Loucy (cell line): ENCODE measurements at regions not wholly inside any gene's neighbourhood (a gene's known extent, or its start where the extent isn't known, plus 50 kb on each side); places are given as distances from the start of the nearest gene placed in this dataset.

Experiments
- H2AFZ ChIP-seq: fragments of 200-600 bp; sonication (generic); 2 replicates; pipeline ENCODE4 v1.6.0; 2016; ENCODE audit warnings: antibody characterized with exemption, mild to moderate bottlenecking, low read length, moderate library complexity
- H3F3A ChIP-seq: fragments of 200-600 bp; 2 replicates; pipeline ENCODE4 v1.6.0; 2016; ENCODE audit warnings: antibody characterized with exemption, low read depth, mild to moderate bottlenecking
- H3K27me3 ChIP-seq: fragments of 200-600 bp; sonication (generic); 2 replicates; pipeline ENCODE4 v1.6.1; 2014; ENCODE audit warnings: low read length, mild to moderate bottlenecking; ENCODE audit not compliant: insufficient read depth, poor library complexity, severe bottlenecking
- H3K36me3 ChIP-seq: fragments of 200-600 bp; sonication (generic); 2 replicates; pipeline ENCODE4 v1.6.1; 2016; ENCODE audit warnings: low read length; ENCODE audit not compliant: insufficient read depth
- H3K4me1 ChIP-seq: fragments of 200-600 bp; sonication (generic); 2 replicates; pipeline ENCODE4 v1.5.1; 2014; ENCODE audit warnings: low read length, mild to moderate bottlenecking; ENCODE audit not compliant: insufficient read depth, poor library complexity, severe bottlenecking
- H3K4me2 ChIP-seq: fragments of 200-600 bp; sonication (generic); 2 replicates; pipeline ENCODE4 v1.6.0; 2014; ENCODE audit warnings: antibody characterized with exemption, low read length, low read depth, mild to moderate bottlenecking; ENCODE audit not compliant: poor library complexity, severe bottlenecking
- H3K4me3 ChIP-seq: fragments of 200-600 bp; sonication (generic); 2 replicates; pipeline ENCODE4 v1.5.1; 2014; ENCODE audit warnings: low read length, mild to moderate bottlenecking, mixed read lengths; ENCODE audit not compliant: poor library complexity, severe bottlenecking
- H3K79me2 ChIP-seq: fragments of 200-600 bp; sonication (generic); 2 replicates; pipeline ENCODE4 v1.6.1; 2014; ENCODE audit warnings: low read length; ENCODE audit not compliant: insufficient read depth
- H3K9ac ChIP-seq: fragments of 200-600 bp; sonication (generic); 2 replicates; pipeline ENCODE4 v1.6.0; 2014; ENCODE audit warnings: mild to moderate bottlenecking, low read depth, low read length, moderate library complexity; ENCODE audit not compliant: poor library complexity, severe bottlenecking
- H3K9me2 ChIP-seq: fragments of 200-600 bp; sonication (generic); replicated peaks from 2 replicates; pipeline ENCODE4 v1.6.1; 2016; ENCODE audit warnings: low read depth, low read length, mixed read lengths
- H3K9me3 ChIP-seq: fragments of 200-600 bp; sonication (generic); 2 replicates; pipeline ENCODE4 v1.6.1; 2014; ENCODE audit warnings: mild to moderate bottlenecking, antibody characterized with exemption, low read length, low read depth; ENCODE audit not compliant: insufficient read depth
- H4K20me1 ChIP-seq: fragments of 200-600 bp; sonication (generic); 2 replicates; pipeline ENCODE4 v1.6.0; 2014; ENCODE audit warnings: antibody characterized with exemption, low read length, mild to moderate bottlenecking; ENCODE audit not compliant: insufficient read depth, poor library complexity, severe bottlenecking
- CTCF ChIP-seq: fragments of 200-600 bp; sonication (generic); conservative IDR thresholded peaks from 2 replicates; pipeline ENCODE4 v1.5.1; 2014; ENCODE audit warnings: mild to moderate bottlenecking, antibody characterized with exemption, low read length
- EZH2phosphoT487 ChIP-seq: fragments of 200-600 bp; IDR thresholded peaks from 2 replicates; pipeline ENCODE4 v1.6.1; 2018; ENCODE audit warnings: antibody characterized with exemption, mild to moderate bottlenecking, moderate library complexity, borderline replicate concordance

GRCh38 chr18:44342162-44342561, 338.5 kb upstream of the SETBP1 start:
- no peak for TF ChIP-seq CTCF
- TF ChIP-seq EZH2phosphoT487 = no peak
- Histone ChIP-seq H3K4me1 (no peaks in the 10 kb centered on the region), H3F3A (no peaks in the 10 kb centered on the region), H2AFZ (no peak overlapping the region), H4K20me1 (no peaks in the 10 kb centered on the region), H3K9ac (no peak overlapping the region), H3K36me3 (no peaks in the 10 kb centered on the region), H3K9me3 (no peaks in the 10 kb centered on the region), H3K9me2 (no peaks in the 10 kb centered on the region), H3K4me3 (no peak overlapping the region), H3K27me3 (no peaks in the 10 kb centered on the region), H3K4me2 (no peak overlapping the region), H3K79me2 (no peaks in the 10 kb centered on the region)

- Histone ChIP-seq H3K79me2 (no peaks in the 10 kb centered on the region), H3K9me3 (no peaks in the 10 kb centered on the region), H3F3A (no peaks in the 10 kb centered on the region), H3K4me3 (no peak overlapping the region), H3K36me3 (no peaks in the 10 kb centered on the region), H3K27me3 (no peaks in the 10 kb centered on the region), H4K20me1 (no peaks in the 10 kb centered on the region), H2AFZ (no peak overlapping the region), H3K4me1 (no peaks in the 10 kb centered on the region), H3K4me2 (no peak overlapping the region), H3K9ac (no peak overlapping the region), H3K9me2 (no peaks in the 10 kb centered on the region)
- TF ChIP-seq CTCF (no peak), EZH2phosphoT487 (no peak)
Observed at GRCh38 chr18:44342946-44343345, 337.7 kb upstream of the SETBP1 start.

GRCh38 chr18:44343570-44343969, 337.1 kb upstream of the SETBP1 start:
- Histone ChIP-seq H3K4me2 (no peak overlapping the region), H3K79me2 (no peaks in the 10 kb centered on the region), H3K4me1 (no peaks in the 10 kb centered on the region), H3K4me3 (no peak overlapping the region), H4K20me1 (no peaks in the 10 kb centered on the region), H3F3A (no peaks in the 10 kb centered on the region), H3K9me2 (no peaks in the 10 kb centered on the region), H3K9me3 (no peaks in the 10 kb centered on the region), H3K27me3 (no peaks in the 10 kb centered on the region), H3K9ac (no peak overlapping the region), H3K36me3 (no peaks in the 10 kb centered on the region), H2AFZ (no peak overlapping the region)
- TF ChIP-seq EZH2phosphoT487 (no peak), CTCF (no peak)
